ENCODE measurements at regions not wholly inside any gene's neighbourhood (a gene's known extent, or its start where the extent isn't known, plus 50 kb on each side); places are given as distances from the start of the nearest gene placed in this dataset.
"Not testable (repeated sequence)": the region's sequence is repeated elsewhere in the genome, so short reads cannot be mapped to it uniquely, and the experiment has no call there.

DNA sequence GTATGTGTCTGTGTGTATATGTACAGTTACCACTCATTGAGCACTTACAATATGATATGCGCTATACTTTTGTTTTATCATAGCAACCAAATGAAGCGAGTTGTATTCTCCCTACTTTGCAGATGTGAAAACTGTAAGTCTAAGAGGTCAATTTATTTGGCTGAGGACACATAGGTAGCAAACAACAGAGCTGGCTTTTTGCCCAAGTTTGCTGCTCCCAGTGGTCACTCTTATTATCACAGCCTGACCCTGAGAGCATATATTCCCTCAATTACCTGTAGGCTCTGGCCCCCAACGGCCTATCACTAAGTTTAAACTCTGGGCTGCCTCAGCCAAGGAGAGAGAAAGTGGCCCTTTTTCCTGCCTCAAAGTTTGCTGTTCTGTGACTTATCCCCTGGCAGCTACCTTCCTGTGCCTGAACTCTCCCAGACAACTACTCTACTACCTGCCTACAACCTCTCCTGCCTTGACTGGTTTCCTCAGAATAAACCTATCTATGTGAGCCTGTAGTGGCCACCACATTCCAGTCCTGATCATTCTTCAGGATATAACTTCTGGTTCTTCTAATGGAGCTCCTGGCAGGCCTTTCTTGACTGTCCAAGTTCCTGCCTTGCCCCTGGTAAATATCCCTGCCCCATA, 221.8 kb downstream of the FRK start:
- no peak overlapping the region for H3K4me3 ChIP-seq (ENCODE audit: low read depth in 2 of 2, low read length in 2 of 2)
- H3K27me3 ChIP-seq (ENCODE audit: control insufficient read depth, insufficient read depth, low read length), result no peaks in the 10 kb centered on the region
- intact Hi-C loops (cut with micrococcal nuclease; ENCODE audit: unreplicated experiment) (no loop called here), in situ Hi-C loops (cut with HindIII; ENCODE audit: low pct_unique_long_range_greater_than_20kb, low sequenced_read_pairs) (no loop called here)
- no peaks in the 10 kb centered on the region for H3K36me3 ChIP-seq (ENCODE audit: control insufficient read depth, insufficient read depth, low read length)
- 0 out of 2 replicates have a peak, but pooled peaks have one; percentile 73 for ATAC-seq
- DNase-seq (ENCODE audit: low read depth, low spot score), result peak; percentile 33
- no peak overlapping the region for H3K27ac ChIP-seq (ENCODE audit: low read length)
- CTCF ChIA-PET, result no interaction called here
- no peaks in the 10 kb centered on the region for H3K4me1 ChIP-seq (ENCODE audit: control insufficient read depth, insufficient read depth, low read length)
- BruUV-seq (replicated peaks), result no TSS peak
- POLR2A ChIA-PET, result no interaction called here
- H3K9me3 ChIP-seq (ENCODE audit: control insufficient read depth, insufficient read depth, low read depth, low read length), result 0 out of 2 replicates have a peak, but pooled peaks cover 3% of the 10 kb centered on the region
- no peak for TF ChIP-seq POLR2AphosphoS5 (IDR thresholded peaks at IDR 0.05; ENCODE audit: low read depth, low read length)
- TF ChIP-seq, protein P1, sequence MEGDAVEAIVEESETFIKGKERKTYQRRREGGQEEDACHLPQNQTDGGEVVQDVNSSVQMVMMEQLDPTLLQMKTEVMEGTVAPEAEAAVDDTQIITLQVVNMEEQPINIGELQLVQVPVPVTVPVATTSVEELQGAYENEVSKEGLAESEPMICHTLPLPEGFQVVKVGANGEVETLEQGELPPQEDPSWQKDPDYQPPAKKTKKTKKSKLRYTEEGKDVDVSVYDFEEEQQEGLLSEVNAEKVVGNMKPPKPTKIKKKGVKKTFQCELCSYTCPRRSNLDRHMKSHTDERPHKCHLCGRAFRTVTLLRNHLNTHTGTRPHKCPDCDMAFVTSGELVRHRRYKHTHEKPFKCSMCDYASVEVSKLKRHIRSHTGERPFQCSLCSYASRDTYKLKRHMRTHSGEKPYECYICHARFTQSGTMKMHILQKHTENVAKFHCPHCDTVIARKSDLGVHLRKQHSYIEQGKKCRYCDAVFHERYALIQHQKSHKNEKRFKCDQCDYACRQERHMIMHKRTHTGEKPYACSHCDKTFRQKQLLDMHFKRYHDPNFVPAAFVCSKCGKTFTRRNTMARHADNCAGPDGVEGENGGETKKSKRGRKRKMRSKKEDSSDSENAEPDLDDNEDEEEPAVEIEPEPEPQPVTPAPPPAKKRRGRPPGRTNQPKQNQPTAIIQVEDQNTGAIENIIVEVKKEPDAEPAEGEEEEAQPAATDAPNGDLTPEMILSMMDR (IDR thresholded peaks at IDR 0.05), result peak; percentile 72

DNA sequence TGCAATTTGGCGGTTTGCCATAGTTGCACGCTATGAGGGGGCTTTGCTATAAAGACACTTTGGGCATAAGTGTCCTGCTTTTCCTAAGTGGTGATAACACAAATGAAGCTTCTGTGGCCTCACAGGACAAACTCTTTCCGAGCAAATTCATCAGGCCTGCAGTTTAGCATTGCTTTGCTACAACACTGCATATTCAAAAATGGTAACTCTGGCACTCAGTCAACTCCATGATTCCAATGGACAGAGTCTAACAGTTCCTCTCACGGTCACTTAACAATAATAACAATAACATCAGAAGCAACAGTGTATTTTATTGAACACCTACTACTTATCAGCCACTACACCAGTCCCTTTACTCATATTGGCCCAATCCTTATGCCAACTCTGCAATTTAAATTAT, 222.5 kb downstream of the FRK start:
- in situ Hi-C loops (cut with HindIII; ENCODE audit: low pct_unique_long_range_greater_than_20kb, low sequenced_read_pairs) (no loop called here), intact Hi-C loops (cut with micrococcal nuclease; ENCODE audit: unreplicated experiment) (no loop called here)
- ATAC-seq (no peak), DNase-seq (ENCODE audit: low read depth, low spot score) (no peak)
- H3K4me1 ChIP-seq (ENCODE audit: control insufficient read depth, insufficient read depth, low read length), result no peaks in the 10 kb centered on the region
- ChIA-PET POLR2A (no interaction called here), CTCF (no interaction called here)
- H3K27me3 ChIP-seq (ENCODE audit: control insufficient read depth, insufficient read depth, low read length), result no peaks in the 10 kb centered on the region
- no peak overlapping the region for H3K4me3 ChIP-seq (ENCODE audit: low read depth in 2 of 2, low read length in 2 of 2)
- BruUV-seq (replicated peaks), result no TSS peak
- H3K9me3 ChIP-seq (ENCODE audit: control insufficient read depth, insufficient read depth, low read depth, low read length), result 0 out of 2 replicates have a peak, but pooled peaks cover 3% of the 10 kb centered on the region
- TF ChIP-seq POLR2AphosphoS5 (IDR thresholded peaks at IDR 0.05; ENCODE audit: low read depth, low read length) (no peak), SIN3A (IDR thresholded peaks at IDR 0.05; ENCODE audit: borderline replicate concordance, insufficient read depth, low read depth, low read length) (no peak)
- TF ChIP-seq, protein P1 (IDR thresholded peaks at IDR 0.05), result no peak
- no peaks in the 10 kb centered on the region for H3K36me3 ChIP-seq (ENCODE audit: control insufficient read depth, insufficient read depth, low read length)
- H3K27ac ChIP-seq (ENCODE audit: low read length), result no peak overlapping the region

DNA sequence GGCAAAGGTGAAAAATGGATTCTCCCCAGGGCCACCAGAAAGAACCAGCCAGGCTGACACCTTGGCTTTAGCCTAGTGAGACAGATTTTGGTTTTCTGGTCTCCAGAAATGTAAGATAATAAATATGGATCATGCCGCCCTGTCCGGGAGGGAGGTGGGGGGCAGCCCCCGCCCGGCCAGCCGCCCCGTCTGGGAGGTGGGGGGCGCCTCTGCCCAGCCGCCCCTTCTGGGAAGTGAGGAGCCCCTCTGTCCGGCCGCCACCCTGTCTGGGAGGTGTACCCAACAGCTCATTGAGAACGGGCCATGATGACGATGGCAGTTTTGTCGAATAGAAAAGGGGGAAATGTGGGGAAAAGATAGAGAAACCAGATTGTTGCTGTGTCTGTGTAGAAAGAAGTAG, 224.3 kb downstream of the FRK start:
- H3K27ac ChIP-seq (ENCODE audit: low read length); intact Hi-C loops (cut with micrococcal nuclease; ENCODE audit: unreplicated experiment); CTCF ChIA-PET; H3K36me3 ChIP-seq (ENCODE audit: control insufficient read depth, insufficient read depth, low read length); in situ Hi-C loops (cut with HindIII; ENCODE audit: low pct_unique_long_range_greater_than_20kb, low sequenced_read_pairs); H3K4me3 ChIP-seq (ENCODE audit: low read depth in 2 of 2, low read length in 2 of 2); BruUV-seq (replicated peaks); DNase-seq (ENCODE audit: low read depth, low spot score); ATAC-seq; H3K4me1 ChIP-seq (ENCODE audit: control insufficient read depth, insufficient read depth, low read length); H3K27me3 ChIP-seq (ENCODE audit: control insufficient read depth, insufficient read depth, low read length); H3K9me3 ChIP-seq (ENCODE audit: control insufficient read depth, insufficient read depth, low read depth, low read length); POLR2A ChIA-PET: not testable (repeated sequence)

DNA sequence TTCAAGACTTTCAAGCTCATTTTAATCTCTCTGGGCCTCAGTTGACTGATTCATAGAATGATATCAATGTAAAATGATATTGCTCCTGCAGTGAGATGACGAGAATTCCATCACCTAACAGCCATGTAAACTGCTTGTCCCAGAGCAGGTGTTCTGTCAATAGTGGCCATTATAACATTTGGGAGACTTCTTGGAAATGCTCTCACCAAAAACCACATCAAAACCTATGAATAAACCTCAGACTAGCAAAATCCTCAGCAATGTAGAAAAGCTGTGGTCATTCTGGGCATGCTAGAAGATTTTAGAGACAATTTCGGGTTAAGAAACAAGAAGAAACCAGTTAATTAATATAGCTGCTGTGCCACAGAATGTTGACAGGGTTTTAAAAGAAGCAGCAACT, 225.4 kb downstream of the FRK start:
- in situ Hi-C loops (cut with HindIII; ENCODE audit: low pct_unique_long_range_greater_than_20kb, low sequenced_read_pairs), result no loop called here
- Histone ChIP-seq H3K27ac (ENCODE audit: low read length) (no peak overlapping the region), H3K9me3 (ENCODE audit: control insufficient read depth, insufficient read depth, low read depth, low read length) (no peaks in the 10 kb centered on the region), H3K4me3 (ENCODE audit: low read depth in 2 of 2, low read length in 2 of 2) (no peak overlapping the region), H3K27me3 (ENCODE audit: control insufficient read depth, insufficient read depth, low read length) (no peaks in the 10 kb centered on the region), H3K36me3 (ENCODE audit: control insufficient read depth, insufficient read depth, low read length) (no peaks in the 10 kb centered on the region), H3K4me1 (ENCODE audit: control insufficient read depth, insufficient read depth, low read length) (no peaks in the 10 kb centered on the region)
- ChIA-PET POLR2A (no interaction called here), CTCF (no interaction called here)
- BruUV-seq (replicated peaks), result no TSS peak
- ATAC-seq, result no peak
- no peak for TF ChIP-seq POLR2AphosphoS5 (IDR thresholded peaks at IDR 0.05; ENCODE audit: low read depth, low read length)
- intact Hi-C loops (cut with micrococcal nuclease; ENCODE audit: unreplicated experiment), result no loop called here
- DNase-seq (ENCODE audit: low read depth, low spot score), result no peak

DNA sequence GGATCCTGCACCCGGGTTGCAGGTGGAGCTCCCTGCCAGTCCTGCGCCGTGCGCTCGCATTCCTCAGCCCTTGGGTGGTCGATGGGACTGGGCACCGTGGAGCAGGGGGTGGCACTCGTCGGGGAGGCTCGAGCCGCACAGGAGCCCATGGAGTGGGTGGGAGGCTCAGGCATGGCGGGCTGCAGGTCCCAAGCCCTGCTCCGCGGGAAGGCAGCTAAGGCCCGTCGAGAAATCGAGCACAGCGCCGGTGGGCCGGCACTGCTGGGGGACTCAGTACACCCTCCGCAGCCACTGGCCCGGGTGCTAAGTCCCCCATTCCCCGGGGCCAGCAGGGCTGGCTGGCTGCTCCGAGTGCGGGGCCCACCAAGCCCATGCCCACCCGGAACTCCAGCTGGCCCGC, 226.1 kb downstream of the FRK start:
- POLR2A ChIA-PET; in situ Hi-C loops (cut with HindIII; ENCODE audit: low pct_unique_long_range_greater_than_20kb, low sequenced_read_pairs); H3K4me3 ChIP-seq (ENCODE audit: low read depth in 2 of 2, low read length in 2 of 2); CTCF ChIA-PET; intact Hi-C loops (cut with micrococcal nuclease; ENCODE audit: unreplicated experiment); H3K9me3 ChIP-seq (ENCODE audit: control insufficient read depth, insufficient read depth, low read depth, low read length); ATAC-seq; H3K36me3 ChIP-seq (ENCODE audit: control insufficient read depth, insufficient read depth, low read length); DNase-seq (ENCODE audit: low read depth, low spot score); H3K4me1 ChIP-seq (ENCODE audit: control insufficient read depth, insufficient read depth, low read length); BruUV-seq (replicated peaks); H3K27me3 ChIP-seq (ENCODE audit: control insufficient read depth, insufficient read depth, low read length); H3K27ac ChIP-seq (ENCODE audit: low read length): not testable (repeated sequence)
